Heart right ventricle (tissue), 16 donors: ENCODE measurements at regions not wholly inside any gene's neighbourhood (a gene's known extent, or its start where the extent isn't known, plus 50 kb on each side); places are given as distances from the start of the nearest gene placed in this dataset.

Source experiments
- ATAC-seq, 8 donors: fragments of 200-7000 bp; cut with Tn5 transposase; one replicate each; pipeline ENCODE4 v1.9.1; 2020; ENCODE audit warnings: mild to moderate bottlenecking in 8 of 8, moderate library complexity in 8 of 8, moderate number of reproducible peaks in 1 of 8
- DNase-seq, 2 donors: peaks; one replicate each; pipeline ENCODE4 v3.0.0-alpha.2; 2020
- H3K27ac ChIP-seq, 10 donors: fragments of 200-600 bp; sonication (generic) in 2 of 10; one replicate each; pipeline versions ENCODE4 v1.5.0 to v1.8.0; 2020 to 2022; ENCODE audit warnings: mild to moderate bottlenecking in 3 of 10
- H3K27me3 ChIP-seq, 7 donors: fragments of 200-600 bp; one replicate each; pipeline ENCODE4 v1.8.0; 2021 to 2022; ENCODE audit warnings: mild to moderate bottlenecking in 2 of 7
- H3K36me3 ChIP-seq, 9 donors: fragments of 200-600 bp; sonication (generic) in 1 of 9; one replicate each; pipeline versions ENCODE4 v1.5.0 to v1.8.0; 2020 to 2022; ENCODE audit warnings: mild to moderate bottlenecking in 2 of 9
- H3K4me1 ChIP-seq, 9 donors: fragments of 200-600 bp; sonication (generic) in 1 of 9; one replicate each; pipeline versions ENCODE4 v1.5.0 to v1.8.0; 2020 to 2022; ENCODE audit warnings: mild to moderate bottlenecking in 4 of 9
- H3K4me3 ChIP-seq, 10 donors: fragments of 200-600 bp; sonication (generic) in 2 of 10; one replicate each; pipeline versions ENCODE4 v1.5.0 to v1.8.0; 2020 to 2022; ENCODE audit warnings: mild to moderate bottlenecking in 7 of 10, moderate library complexity in 2 of 10
- H3K9me3 ChIP-seq, 11 donors: fragments of 200-600 bp in 10 of 11; sonication (generic) in 2 of 11; one replicate each; pipeline versions ENCODE4 v1.5.0 to v1.8.0; 2013 to 2022; ENCODE audit warnings: mild to moderate bottlenecking in 2 of 11, control low read depth in 1 of 11, moderate library complexity in 1 of 11
- CTCF ChIP-seq, 9 donors: fragments of 200-600 bp; sonication (generic) in 2 of 9; IDR thresholded peaks; one replicate each; pipeline versions ENCODE4 v1.5.0 to v1.8.0; 2021 to 2022; ENCODE audit warnings: antibody characterized with exemption in 9 of 9, mild to moderate bottlenecking in 5 of 9, moderate library complexity in 1 of 9
- WGBS, 2 donors: extraction: QIAGEN DNeasy Blood & Tissue Kit; methylation state at CpG; one replicate each; pipeline ENCODE4 v1.1.7; 2013; ENCODE audit warnings: inconsistent platforms in 1 of 2; 5-methylcytosine and 5-hydroxymethylcytosine counted together
- intact Hi-C, 10 donors: fragments of 100-400 bp; cut with DNase I; formaldehyde crosslinking; loops; one replicate each; pipeline versions ENCODE4 v1.11.1 to v1.14.2; 2022
- donor health status: Arrhythmogenic right ventricular cardiomyopathy.
- donor health status: ischemic (EF 13 %, LVEDD 7.1; RV severe dilation, severe dysfunction).
- donor health status: healthy with polysubstance abuse.
- donor health status: DM: no; HTN: yes; CAD: no.
- donor health status: DM: no; HTN: no; CAD: no.
- donor health status: ischemic (EF 25% LVEDD 6.9; RV normal size, moderate dysfunction).
- donor health status: ischemic (EF 25% LVEDD 5.7; RV mildly dilated, moderate dysfunction).
- donor health status: healthy.
- donor health status: DM: yes; HTN: yes; CAD: no.
- donor health status: Ischemic cardiomyopathy.
- donor health status: ischemic (EF 35%, LVEDD 5.7; RV mildly dilated, moderate dysfunction).
- donor health status: nonischemic (EF 11% LVEDD 7.7; RV severe dilation, severe dysfunction).
- donor health status: DM: yes; HTN: yes; CAD: no.
- donor health status: PGD.
- donor health status: ischemic (EF 29% LVEDD 5.4; RV normal size, mild dysfunction).
- donor health status: nonischemic (EF 23%, LVEDD 6.1; RV moderate dilation, normal function).

- Histone ChIP-seq H3K27ac (no peak overlapping the region), H3K9me3 (no peaks in the 10 kb centered on the region), H3K4me1 (peaks cover 2 to 29% (median 23%) of the 10 kb centered on the region in 9 donors), H3K27me3 (no peaks in the 10 kb centered on the region), H3K4me3 (no peak overlapping the region), H3K36me3 (no peaks in the 10 kb centered on the region)
- intact Hi-C loops: no loop called here
- WGBS, 2 donors: 89 to 96% methylated on average over 4 of the region's 4 CpGs
- DNase-seq (no peak), ATAC-seq (no peak)
- peak in 5 of 9 donors; percentile 19 to 32 (median 25) for TF ChIP-seq CTCF (IDR thresholded peaks at IDR 0.05)
Observed at GRCh38 chr2:134778372-134778771, 59.6 kb upstream of the TMEM163 start.

- ATAC-seq: no peak
- WGBS, 2 donors: 59% methylated on average over 1 of the region's 1 CpG
- TF ChIP-seq CTCF (IDR thresholded peaks at IDR 0.05): no peak
Observed at GRCh38 chr2:134780972-134781371, 57.4 kb upstream of the ACMSD start.

GRCh38 chr2:134782107-134782506, 56.3 kb upstream of the ACMSD start:
- ATAC-seq (no peak), DNase-seq (no peak)
- no peak overlapping the region for H3K27ac ChIP-seq
- WGBS, 2 donors: 80 to 91% methylated on average over 7 of the region's 7 CpGs
- intact Hi-C loops: loop anchor here in 1 of 10 donors (10.0 kb wide), 1 partner anchor 113 kb away; no protein-coding TSS in a partner anchor
- peaks cover 0 to 24% (median 0%) of the 10 kb centered on the region in 9 donors for H3K4me1 ChIP-seq
- no peaks in the 10 kb centered on the region for H3K27me3 ChIP-seq
- no peak overlapping the region for H3K4me3 ChIP-seq
- no peak for TF ChIP-seq CTCF (IDR thresholded peaks at IDR 0.05)
- peaks cover 0 to 8% (median 0%) of the 10 kb centered on the region in 11 donors for H3K9me3 ChIP-seq
- no peaks in the 10 kb centered on the region for H3K36me3 ChIP-seq

More at GRCh38 chr2:134780972-134781371, 57.4 kb upstream of the ACMSD start:
- H3K27me3 ChIP-seq: no peaks in the 10 kb centered on the region
- peaks cover 0 to 24% (median 0%) of the 10 kb centered on the region in 9 donors for H3K4me1 ChIP-seq
- DNase-seq: no peak
- intact Hi-C loops: loop anchor here in 1 of 10 donors (10.0 kb wide), 1 partner anchor 114 kb away; no protein-coding TSS in a partner anchor
- no peak overlapping the region for H3K27ac ChIP-seq
- no peaks in the 10 kb centered on the region for H3K36me3 ChIP-seq
- no peaks in the 10 kb centered on the region for H3K9me3 ChIP-seq
- H3K4me3 ChIP-seq: no peak overlapping the region

- WGBS, 2 donors: 62 to 71% methylated on average over 3 of the region's 3 CpGs
- intact Hi-C loops: loop anchor here in 1 of 10 donors (10.0 kb wide), 1 partner anchor 112 kb away; no protein-coding TSS in a partner anchor
- no peak overlapping the region for H3K27ac ChIP-seq
- ATAC-seq (peak in 4 of 8 donors; percentile 22 to 44 (median 38)), DNase-seq (no peak)
- H3K4me3 ChIP-seq: no peak overlapping the region
- no peaks in the 10 kb centered on the region for H3K36me3 ChIP-seq
- H3K27me3 ChIP-seq: no peaks in the 10 kb centered on the region
- TF ChIP-seq CTCF (IDR thresholded peaks at IDR 0.05): peak in 5 of 9 donors; percentile 15 to 42 (median 34)
- H3K4me1 ChIP-seq: peaks cover 0 to 24% (median 0%) of the 10 kb centered on the region in 9 donors
- peaks cover 0 to 8% (median 0%) of the 10 kb centered on the region in 11 donors for H3K9me3 ChIP-seq
Observed at GRCh38 chr2:134782792-134783191, 55.6 kb upstream of the ACMSD start.
